ENCODE measurements at regions not wholly inside any gene's neighbourhood (a gene's known extent, or its start where the extent isn't known, plus 50 kb on each side); places are given as distances from the start of the nearest gene placed in this dataset.

DNA sequence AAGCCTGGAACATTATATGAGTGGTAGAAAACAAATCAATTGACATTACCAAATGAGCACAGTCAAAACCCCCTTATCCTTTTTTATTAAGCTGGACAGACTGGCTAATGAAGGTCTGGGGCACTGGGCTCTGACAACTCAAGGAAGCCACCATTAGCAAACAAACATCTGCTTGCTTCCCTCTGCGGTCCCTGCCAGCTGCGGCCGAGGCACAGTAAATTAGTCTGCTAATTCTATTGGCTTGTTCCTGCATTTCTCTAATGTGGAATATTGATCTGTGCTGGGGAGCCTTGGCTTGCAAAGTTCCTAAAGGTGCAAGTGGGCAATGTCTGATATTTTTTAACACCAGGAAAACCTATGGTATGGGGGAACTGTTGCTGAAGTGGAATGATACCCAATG lies 300.3 kb downstream of the MTX2 start:
- TF ChIP-seq TCF12 (IDR thresholded peaks at IDR 0.05; ENCODE audit: low read depth) (no peak), YY1 (IDR thresholded peaks at IDR 0.05; ENCODE audit: low read depth) (no peak), RAD21 (IDR thresholded peaks at IDR 0.05; ENCODE audit: low read depth) (no peak)

GRCh38 chr2:176573612-176574483 lies 304.6 kb downstream of the MTX2 start:
- no peak for TF ChIP-seq ZBTB7A (IDR thresholded peaks at IDR 0.05; ENCODE audit: low read depth)
- TF ChIP-seq TEAD4 (IDR thresholded peaks at IDR 0.05): no peak
- TF ChIP-seq EP300 (IDR thresholded peaks at IDR 0.05; ENCODE audit: borderline replicate concordance): no peak
- no peak for TF ChIP-seq YY1 (IDR thresholded peaks at IDR 0.05; ENCODE audit: low read depth)
- TF ChIP-seq RAD21 (IDR thresholded peaks at IDR 0.05; ENCODE audit: low read depth): no peak
- no peak for TF ChIP-seq CEBPB (IDR thresholded peaks at IDR 0.05)
- no peak for TF ChIP-seq NFIC (IDR thresholded peaks at IDR 0.05)
- TF ChIP-seq USF1 (IDR thresholded peaks at IDR 0.05): no peak
- no peak for TF ChIP-seq TAF1 (IDR thresholded peaks at IDR 0.05; ENCODE audit: low read depth)
- TF ChIP-seq TCF12 (IDR thresholded peaks at IDR 0.05; ENCODE audit: low read depth): no peak

DNA sequence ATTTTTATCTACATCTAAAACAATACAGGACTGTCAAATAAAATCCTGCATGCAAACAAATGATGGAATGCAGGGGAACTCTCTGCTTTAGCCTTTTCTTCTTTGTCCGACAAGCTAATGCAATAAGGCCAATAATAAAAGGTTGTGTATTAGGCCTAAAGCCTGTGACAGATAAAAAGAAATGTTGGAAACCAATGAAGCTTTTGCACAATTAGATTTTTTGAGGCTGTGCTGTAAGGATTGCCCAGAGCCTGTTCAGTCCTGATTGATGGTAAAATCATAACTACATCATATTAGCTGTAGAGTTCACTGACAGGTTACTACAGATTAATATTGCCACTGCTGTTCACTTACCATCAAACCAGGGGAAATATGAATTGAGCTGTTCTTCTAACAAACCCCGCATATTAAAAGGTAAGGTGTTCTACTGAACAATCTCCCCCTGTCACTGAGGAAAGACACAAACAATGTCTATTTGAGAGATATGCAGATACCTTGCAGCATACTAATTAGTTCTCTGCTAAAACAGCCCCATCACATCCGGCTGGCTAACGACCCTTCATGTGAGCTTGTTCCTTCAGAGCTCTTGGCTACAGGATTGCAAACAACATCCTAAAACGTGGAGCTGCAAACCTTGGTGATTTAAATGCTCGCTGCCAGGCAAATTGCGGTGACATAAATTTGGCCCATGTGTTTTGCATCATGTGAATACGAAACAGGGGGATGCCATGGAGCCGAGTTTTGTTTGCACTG lies 305.4 kb downstream of the MTX2 start:
- TF ChIP-seq EP300 (IDR thresholded peaks at IDR 0.05; ENCODE audit: borderline replicate concordance): no peak
- no peak for TF ChIP-seq YY1 (IDR thresholded peaks at IDR 0.05; ENCODE audit: low read depth)
- no peak for TF ChIP-seq CEBPB (IDR thresholded peaks at IDR 0.05)
- TF ChIP-seq CREB1 (IDR thresholded peaks at IDR 0.05; ENCODE audit: low read depth): no peak
- TF ChIP-seq NFIC (IDR thresholded peaks at IDR 0.05): no peak
- no peak for TF ChIP-seq EGR1 (IDR thresholded peaks at IDR 0.05)
- TF ChIP-seq, protein P1, sequence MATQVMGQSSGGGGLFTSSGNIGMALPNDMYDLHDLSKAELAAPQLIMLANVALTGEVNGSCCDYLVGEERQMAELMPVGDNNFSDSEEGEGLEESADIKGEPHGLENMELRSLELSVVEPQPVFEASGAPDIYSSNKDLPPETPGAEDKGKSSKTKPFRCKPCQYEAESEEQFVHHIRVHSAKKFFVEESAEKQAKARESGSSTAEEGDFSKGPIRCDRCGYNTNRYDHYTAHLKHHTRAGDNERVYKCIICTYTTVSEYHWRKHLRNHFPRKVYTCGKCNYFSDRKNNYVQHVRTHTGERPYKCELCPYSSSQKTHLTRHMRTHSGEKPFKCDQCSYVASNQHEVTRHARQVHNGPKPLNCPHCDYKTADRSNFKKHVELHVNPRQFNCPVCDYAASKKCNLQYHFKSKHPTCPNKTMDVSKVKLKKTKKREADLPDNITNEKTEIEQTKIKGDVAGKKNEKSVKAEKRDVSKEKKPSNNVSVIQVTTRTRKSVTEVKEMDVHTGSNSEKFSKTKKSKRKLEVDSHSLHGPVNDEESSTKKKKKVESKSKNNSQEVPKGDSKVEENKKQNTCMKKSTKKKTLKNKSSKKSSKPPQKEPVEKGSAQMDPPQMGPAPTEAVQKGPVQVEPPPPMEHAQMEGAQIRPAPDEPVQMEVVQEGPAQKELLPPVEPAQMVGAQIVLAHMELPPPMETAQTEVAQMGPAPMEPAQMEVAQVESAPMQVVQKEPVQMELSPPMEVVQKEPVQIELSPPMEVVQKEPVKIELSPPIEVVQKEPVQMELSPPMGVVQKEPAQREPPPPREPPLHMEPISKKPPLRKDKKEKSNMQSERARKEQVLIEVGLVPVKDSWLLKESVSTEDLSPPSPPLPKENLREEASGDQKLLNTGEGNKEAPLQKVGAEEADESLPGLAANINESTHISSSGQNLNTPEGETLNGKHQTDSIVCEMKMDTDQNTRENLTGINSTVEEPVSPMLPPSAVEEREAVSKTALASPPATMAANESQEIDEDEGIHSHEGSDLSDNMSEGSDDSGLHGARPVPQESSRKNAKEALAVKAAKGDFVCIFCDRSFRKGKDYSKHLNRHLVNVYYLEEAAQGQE (IDR thresholded peaks at IDR 0.05; ENCODE audit: low read depth): no peak
- TF ChIP-seq RAD21 (IDR thresholded peaks at IDR 0.05; ENCODE audit: low read depth): no peak
- no peak for TF ChIP-seq USF1 (IDR thresholded peaks at IDR 0.05)
- no peak for TF ChIP-seq ZBTB7A (IDR thresholded peaks at IDR 0.05; ENCODE audit: low read depth)
- TF ChIP-seq FOXM1 (IDR thresholded peaks at IDR 0.05; ENCODE audit: borderline replicate concordance, low read depth): no peak
- TF ChIP-seq TEAD4 (IDR thresholded peaks at IDR 0.05): no peak
- no peak for TF ChIP-seq TCF12 (IDR thresholded peaks at IDR 0.05; ENCODE audit: low read depth)
- no peak for TF ChIP-seq MAX (IDR thresholded peaks at IDR 0.05)
- TF ChIP-seq TAF1 (IDR thresholded peaks at IDR 0.05; ENCODE audit: low read depth): no peak

GRCh38 chr2:176575237-176575744 lies 306.0 kb downstream of the MTX2 start:
- TF ChIP-seq FOXM1 (IDR thresholded peaks at IDR 0.05; ENCODE audit: borderline replicate concordance, low read depth) (no peak), TEAD4 (IDR thresholded peaks at IDR 0.05) (no peak), ZBTB7A (IDR thresholded peaks at IDR 0.05; ENCODE audit: low read depth) (no peak), YY1 (IDR thresholded peaks at IDR 0.05; ENCODE audit: low read depth) (no peak), TAF1 (IDR thresholded peaks at IDR 0.05; ENCODE audit: low read depth) (no peak), USF1 (IDR thresholded peaks at IDR 0.05) (no peak), NFIC (IDR thresholded peaks at IDR 0.05) (no peak), CREB1 (IDR thresholded peaks at IDR 0.05; ENCODE audit: low read depth) (no peak), EP300 (IDR thresholded peaks at IDR 0.05; ENCODE audit: borderline replicate concordance) (no peak), EGR1 (IDR thresholded peaks at IDR 0.05) (no peak)

GRCh38 chr2:176577054-176577453 lies 307.8 kb downstream of the MTX2 start:
- TF ChIP-seq NFIC (IDR thresholded peaks at IDR 0.05) (no peak), EP300 (IDR thresholded peaks at IDR 0.05; ENCODE audit: borderline replicate concordance) (no peak), TEAD4 (IDR thresholded peaks at IDR 0.05) (no peak), RAD21 (IDR thresholded peaks at IDR 0.05; ENCODE audit: low read depth) (no peak), TCF12 (IDR thresholded peaks at IDR 0.05; ENCODE audit: low read depth) (no peak), USF1 (IDR thresholded peaks at IDR 0.05) (no peak), CEBPB (IDR thresholded peaks at IDR 0.05) (no peak), MAX (IDR thresholded peaks at IDR 0.05) (no peak), CREB1 (IDR thresholded peaks at IDR 0.05; ENCODE audit: low read depth) (no peak)
- TF ChIP-seq, protein P1 (IDR thresholded peaks at IDR 0.05; ENCODE audit: low read depth): no peak
